ENCODE measurements at regions not wholly inside any gene's neighbourhood (a gene's known extent, or its start where the extent isn't known, plus 50 kb on each side); places are given as distances from the start of the nearest gene placed in this dataset.

DNA sequence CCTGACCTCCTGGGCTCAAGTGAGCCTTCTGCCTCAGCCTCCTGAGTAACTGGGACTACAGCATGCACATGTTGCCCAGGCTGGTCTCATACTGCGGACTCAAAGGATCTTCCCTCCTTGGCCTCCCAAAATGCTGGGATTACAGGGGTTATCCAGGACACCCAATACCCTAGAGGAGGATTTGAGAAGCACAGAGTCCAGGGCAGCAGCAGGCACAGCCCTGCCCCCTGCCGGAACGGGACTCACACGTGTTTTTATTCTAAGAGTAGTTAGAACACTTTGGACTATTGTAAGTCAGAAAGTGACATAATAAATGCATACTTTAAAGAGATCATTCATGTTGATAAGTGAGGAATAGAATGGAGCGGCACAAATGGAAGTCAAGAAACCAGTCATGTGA, 80.2 kb downstream of the C6orf118 start:
- TF ChIP-seq, protein P1, sequence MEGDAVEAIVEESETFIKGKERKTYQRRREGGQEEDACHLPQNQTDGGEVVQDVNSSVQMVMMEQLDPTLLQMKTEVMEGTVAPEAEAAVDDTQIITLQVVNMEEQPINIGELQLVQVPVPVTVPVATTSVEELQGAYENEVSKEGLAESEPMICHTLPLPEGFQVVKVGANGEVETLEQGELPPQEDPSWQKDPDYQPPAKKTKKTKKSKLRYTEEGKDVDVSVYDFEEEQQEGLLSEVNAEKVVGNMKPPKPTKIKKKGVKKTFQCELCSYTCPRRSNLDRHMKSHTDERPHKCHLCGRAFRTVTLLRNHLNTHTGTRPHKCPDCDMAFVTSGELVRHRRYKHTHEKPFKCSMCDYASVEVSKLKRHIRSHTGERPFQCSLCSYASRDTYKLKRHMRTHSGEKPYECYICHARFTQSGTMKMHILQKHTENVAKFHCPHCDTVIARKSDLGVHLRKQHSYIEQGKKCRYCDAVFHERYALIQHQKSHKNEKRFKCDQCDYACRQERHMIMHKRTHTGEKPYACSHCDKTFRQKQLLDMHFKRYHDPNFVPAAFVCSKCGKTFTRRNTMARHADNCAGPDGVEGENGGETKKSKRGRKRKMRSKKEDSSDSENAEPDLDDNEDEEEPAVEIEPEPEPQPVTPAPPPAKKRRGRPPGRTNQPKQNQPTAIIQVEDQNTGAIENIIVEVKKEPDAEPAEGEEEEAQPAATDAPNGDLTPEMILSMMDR (IDR thresholded peaks at IDR 0.05 in 2 of 3, conservative IDR thresholded peaks at IDR 0.05 in 1 of 3; ENCODE audit: borderline replicate concordance in 1 of 3, insufficient read depth in 1 of 3, low read depth in 2 of 3, low read length in 2 of 3): 0 out of 6 replicates have a peak, but pooled peaks of 1 of the 3 experiments have one; percentile 8
- TF ChIP-seq POLR2A (IDR thresholded peaks at IDR 0.05; ENCODE audit: borderline replicate concordance, extremely low read depth, insufficient read depth, insufficient read length) (no peak), EZH2phosphoT487 (IDR thresholded peaks at IDR 0.05; ENCODE audit: borderline replicate concordance) (no peak), FOSL1 (IDR thresholded peaks at IDR 0.05; ENCODE audit: low read depth) (no peak), ZBTB33 (IDR thresholded peaks at IDR 0.05; ENCODE audit: extremely low read depth, insufficient replicate concordance, low read length) (no peak), MAX (IDR thresholded peaks at IDR 0.05) (no peak)
